Ascending aorta (tissue), 2 donors: ENCODE measurements at regions not wholly inside any gene's neighbourhood (a gene's known extent, or its start where the extent isn't known, plus 50 kb on each side); places are given as distances from the start of the nearest gene placed in this dataset.
A peak's percentile ranks its signal among the peaks of the same experiment; 100 is the strongest.

ENCODE experiments used
- DNase-seq, 2 donors: peaks; one replicate each; pipeline ENCODE4 v3.0.0-alpha.2; 2019; ENCODE audit warnings: low spot score in 2 of 2
- H3K27ac ChIP-seq, 2 donors: fragments of 200-600 bp; sonication (generic); one replicate each; pipeline ENCODE4 v1.5.1; 2016 to 2017; ENCODE audit warnings: mild to moderate bottlenecking in 1 of 2
- H3K27me3 ChIP-seq: fragments of 200-600 bp; sonication (generic); one replicate; pipeline ENCODE4 v1.5.1; 2017
- H3K36me3 ChIP-seq, 2 donors: fragments of 200-600 bp; sonication (generic); one replicate each; pipeline ENCODE4 v1.5.1; 2016
- H3K4me1 ChIP-seq, 2 donors: fragments of 200-600 bp; sonication (generic); one replicate each; pipeline ENCODE4 v1.5.1; 2016 to 2017; ENCODE audit warnings: mild to moderate bottlenecking in 1 of 2
- H3K4me3 ChIP-seq, 2 donors: fragments of 200-600 bp; sonication (generic); one replicate each; pipeline ENCODE4 v1.5.1; 2016 to 2017; ENCODE audit warnings: mild to moderate bottlenecking in 1 of 2
- H3K9me3 ChIP-seq, 2 donors: fragments of 200-600 bp; sonication (generic); one replicate each; pipeline ENCODE4 v1.5.1; 2016
- CTCF ChIP-seq, 3 experiments: fragments of 200-600 bp in 2 of 3; fragments of 450-650 bp in 1 of 3; sonication (generic) in 2 of 3; IDR thresholded peaks; one replicate each; pipeline ENCODE4 v1.5.1; 2016 to 2019; ENCODE audit warnings: antibody characterized with exemption in 3 of 3, mild to moderate bottlenecking in 1 of 3, moderate library complexity in 1 of 3
- intact Hi-C: fragments of 100-400 bp; cut with DNase I; formaldehyde crosslinking; loops from one replicate; pipeline ENCODE4 v1.15.1; 2023

- DNase-seq = no peak
- no peaks in the 10 kb centered on the region for H3K27me3 ChIP-seq
- intact Hi-C loops = loop anchor here (10.0 kb wide), 1 partner anchor 435 kb away; no protein-coding TSS in a partner anchor
- no peaks in the 10 kb centered on the region for H3K4me1 ChIP-seq
- TF ChIP-seq CTCF (IDR thresholded peaks at IDR 0.05) = no peak
- H3K36me3 ChIP-seq = no peaks in the 10 kb centered on the region
- H3K4me3 ChIP-seq = no peak overlapping the region
- H3K27ac ChIP-seq = peak overlapping the region; percentile 21 to 45
- H3K9me3 ChIP-seq = no peaks in the 10 kb centered on the region
Measured at GRCh38 chr5:82799361-82800077, 277.7 kb downstream of the TMEM167A start.

- no peaks in the 10 kb centered on the region for H3K4me1 ChIP-seq
- H3K36me3 ChIP-seq = no peaks in the 10 kb centered on the region
- intact Hi-C loops = loop anchor here (10.0 kb wide), 1 partner anchor 434 kb away; no protein-coding TSS in a partner anchor
- no peak overlapping the region for H3K4me3 ChIP-seq
- H3K27ac ChIP-seq = peak overlapping the region; percentile 21 to 45
- DNase-seq = no peak
- TF ChIP-seq CTCF (IDR thresholded peaks at IDR 0.05) = no peak
- H3K9me3 ChIP-seq = no peaks in the 10 kb centered on the region
- H3K27me3 ChIP-seq = no peaks in the 10 kb centered on the region
Measured at GRCh38 chr5:82798676-82799075, 278.5 kb downstream of the TMEM167A start.

GRCh38 chr5:82796643-82797416, 280.4 kb downstream of the TMEM167A start:
- TF ChIP-seq CTCF (IDR thresholded peaks at IDR 0.05) = no peak
- H3K27me3 ChIP-seq = no peaks in the 10 kb centered on the region
- H3K4me3 ChIP-seq = no peak overlapping the region
- DNase-seq = no peak
- H3K4me1 ChIP-seq = no peaks in the 10 kb centered on the region
- no peak overlapping the region for H3K27ac ChIP-seq
- intact Hi-C loops = loop anchor here (10.0 kb wide), 1 partner anchor 432 kb away; no protein-coding TSS in a partner anchor
- H3K36me3 ChIP-seq = no peaks in the 10 kb centered on the region
- no peaks in the 10 kb centered on the region for H3K9me3 ChIP-seq

GRCh38 chr5:82794876-82795275, 282.3 kb downstream of the TMEM167A start:
- Histone ChIP-seq H3K27ac (no peak overlapping the region), H3K27me3 (no peaks in the 10 kb centered on the region), H3K4me3 (no peak overlapping the region), H3K9me3 (no peaks in the 10 kb centered on the region), H3K4me1 (no peaks in the 10 kb centered on the region), H3K36me3 (no peaks in the 10 kb centered on the region)
- TF ChIP-seq CTCF (IDR thresholded peaks at IDR 0.05) = no peak
- DNase-seq = no peak
- intact Hi-C loops = loop anchor here (10.0 kb wide), 1 partner anchor 430 kb away; no protein-coding TSS in a partner anchor

- Histone ChIP-seq H3K27ac (no peak overlapping the region), H3K9me3 (no peaks in the 10 kb centered on the region), H3K4me3 (no peak overlapping the region), H3K4me1 (no peaks in the 10 kb centered on the region), H3K36me3 (no peaks in the 10 kb centered on the region), H3K27me3 (no peaks in the 10 kb centered on the region)
- peak; percentile 14 to 49 (median 44) for TF ChIP-seq CTCF (IDR thresholded peaks at IDR 0.05)
- intact Hi-C loops = loop anchor here (10.0 kb wide), 1 partner anchor 429 kb away; no protein-coding TSS in a partner anchor
- no peak for DNase-seq
Measured at GRCh38 chr5:82793808-82794419, 283.3 kb downstream of the TMEM167A start.
